GM21360 (cell line): ENCODE measurements at regions not wholly inside any gene's neighbourhood (a gene's known extent, or its start where the extent isn't known, plus 50 kb on each side); places are given as distances from the start of the nearest gene placed in this dataset.
"Not testable (repeated sequence)": the region's sequence is repeated elsewhere in the genome, so short reads cannot be mapped to it uniquely, and the experiment has no call there.

ENCODE experiments used
- ATAC-seq: cut with Tn5 transposase; IDR thresholded peaks from one replicate; pipeline ENCODE4 v1.9.1; 2021; ENCODE audit warnings: mild to moderate bottlenecking, moderate library complexity; ENCODE audit not compliant: unreplicated experiment

DNA sequence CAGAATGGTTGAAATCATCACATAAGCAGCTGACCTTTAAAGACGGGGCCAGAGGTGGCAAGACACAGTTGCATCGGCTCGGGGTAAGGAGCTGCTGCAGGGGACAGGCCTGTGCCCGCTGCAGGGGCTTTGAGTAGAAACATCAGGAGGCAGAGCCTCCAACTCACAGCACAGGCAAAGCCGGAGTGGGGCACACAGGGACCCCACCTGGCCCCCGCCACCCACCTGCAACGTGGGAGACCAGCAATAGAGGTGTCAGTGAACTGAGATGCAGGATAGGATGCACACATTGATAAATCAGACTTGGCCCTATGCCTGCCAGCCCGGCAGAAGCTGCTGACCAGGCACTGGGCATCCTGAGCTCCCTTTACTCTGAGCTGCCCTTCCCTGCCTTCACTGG, 257.2 kb downstream of the NPHP4 start:
- ATAC-seq: no peak

DNA sequence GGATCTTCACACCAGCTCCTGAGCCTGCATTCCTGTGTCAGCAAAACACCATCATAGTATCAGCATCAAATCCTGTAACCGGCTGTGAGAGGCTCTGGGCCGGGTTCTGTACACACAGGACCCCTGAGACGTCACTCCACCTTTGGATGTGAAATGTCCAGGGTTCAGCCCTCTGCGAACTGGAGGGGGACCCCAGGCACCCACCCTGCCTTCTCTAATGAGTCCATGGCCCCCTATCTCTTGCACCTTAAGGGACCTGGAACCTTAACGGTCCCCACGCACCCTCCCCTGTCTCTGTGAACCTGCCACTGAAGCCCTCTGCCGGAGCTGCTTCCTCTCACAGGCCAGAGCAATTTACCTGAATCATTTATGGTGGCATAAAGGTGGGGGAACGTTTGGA, 257.8 kb downstream of the NPHP4 start:
- no peak for ATAC-seq

GRCh38 chr1:5733596-5733995, 258.6 kb downstream of the NPHP4 start:
- ATAC-seq: no peak

- no peak for ATAC-seq
Observed at GRCh38 chr1:5731110-5731423, 261.2 kb downstream of the NPHP4 start.

- no peak for ATAC-seq
Observed at GRCh38 chr1:5730272-5731109, 261.7 kb downstream of the NPHP4 start.

DNA sequence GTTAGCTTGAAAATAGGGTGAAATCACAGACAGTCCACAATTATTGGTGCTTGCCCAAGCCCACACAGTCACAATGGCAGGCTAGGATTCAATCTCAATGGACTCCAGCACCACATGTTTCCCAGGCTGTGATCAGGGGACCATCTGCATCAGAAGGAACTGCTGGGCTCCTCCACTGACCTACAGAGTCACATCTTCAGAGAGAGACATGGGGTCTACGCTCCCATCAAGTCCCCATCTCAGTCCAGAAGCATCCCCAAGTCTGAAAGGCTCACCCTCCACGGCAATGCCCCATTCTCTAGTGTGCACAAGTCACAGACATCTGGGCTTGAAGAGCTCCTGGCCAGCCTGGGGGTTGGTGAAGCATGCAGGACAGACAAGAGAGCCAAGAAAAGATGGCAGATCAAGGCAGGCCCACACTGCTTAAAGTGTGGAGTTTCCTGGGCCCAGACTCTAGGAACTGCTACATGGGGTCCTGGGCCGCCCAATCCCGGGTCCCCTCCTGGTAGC, 262.5 kb downstream of the NPHP4 start:
- no peak for ATAC-seq

DNA sequence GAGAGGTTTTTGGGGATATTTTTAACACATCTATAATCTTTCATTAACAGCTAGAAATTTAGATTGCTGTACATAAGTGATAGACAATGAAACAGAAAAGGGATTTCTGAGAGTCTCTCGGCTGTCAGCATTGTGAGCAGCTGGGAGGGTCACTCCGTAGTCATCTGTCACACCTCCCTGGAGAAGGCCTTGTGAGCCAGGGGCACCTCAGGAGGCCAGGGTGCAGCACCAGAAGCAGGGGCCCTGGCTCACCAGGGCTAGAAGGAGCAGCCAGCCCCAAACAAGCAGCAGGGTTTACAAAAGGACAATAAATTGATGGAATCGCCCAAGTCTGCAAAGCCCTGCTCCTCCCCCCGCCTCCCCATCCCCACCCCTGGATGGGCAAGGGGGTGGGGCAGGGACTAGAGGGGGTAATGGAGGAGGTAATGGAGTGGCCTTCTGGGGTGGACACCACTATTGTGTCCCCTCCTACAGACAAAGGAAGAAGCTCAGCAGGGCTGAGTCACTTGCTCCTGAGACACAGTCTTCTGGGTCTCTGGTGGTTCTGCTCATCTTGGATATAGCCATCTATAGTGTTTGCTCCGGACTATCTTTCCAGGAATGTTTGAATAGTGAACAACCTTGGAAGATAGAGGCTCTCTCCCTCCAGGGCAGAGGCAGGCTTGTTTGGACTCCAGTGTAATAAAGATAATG, 263.4 kb downstream of the NPHP4 start:
- ATAC-seq: no peak

- ATAC-seq: no peak
Observed at GRCh38 chr1:5727871-5728643, 264.2 kb downstream of the NPHP4 start.

- no peak for ATAC-seq
Observed at GRCh38 chr1:5727191-5727590, 265.0 kb downstream of the NPHP4 start.

DNA sequence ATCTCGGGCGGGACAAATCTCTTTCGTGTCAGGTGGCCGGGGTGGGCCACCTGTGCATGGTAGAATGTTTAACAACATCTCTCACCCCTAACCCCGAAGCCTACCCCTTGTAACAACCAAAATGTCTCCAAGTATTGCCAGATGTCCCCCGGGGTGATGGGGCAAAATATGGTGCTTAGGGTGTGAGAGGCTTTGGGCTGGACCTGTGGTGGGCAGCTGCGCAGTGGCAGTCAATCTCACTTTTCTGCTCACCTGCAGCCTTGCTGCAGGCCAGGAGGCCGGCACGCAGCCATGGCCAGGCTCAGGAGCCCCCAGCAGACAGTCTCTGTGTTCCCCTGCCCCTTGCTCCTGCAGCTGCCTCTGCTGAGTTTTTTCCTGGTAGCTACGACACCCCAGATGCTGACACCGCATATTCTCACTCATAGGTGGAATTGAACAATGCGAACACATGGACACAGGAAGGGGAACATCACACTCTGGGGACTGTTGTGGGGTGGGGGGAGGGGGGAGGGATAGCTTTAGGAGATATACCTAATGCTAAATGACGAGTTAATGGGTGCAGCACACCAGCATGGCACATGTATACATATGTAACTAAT, 265.5 kb downstream of the NPHP4 start:
- ATAC-seq: not testable (repeated sequence)

DNA sequence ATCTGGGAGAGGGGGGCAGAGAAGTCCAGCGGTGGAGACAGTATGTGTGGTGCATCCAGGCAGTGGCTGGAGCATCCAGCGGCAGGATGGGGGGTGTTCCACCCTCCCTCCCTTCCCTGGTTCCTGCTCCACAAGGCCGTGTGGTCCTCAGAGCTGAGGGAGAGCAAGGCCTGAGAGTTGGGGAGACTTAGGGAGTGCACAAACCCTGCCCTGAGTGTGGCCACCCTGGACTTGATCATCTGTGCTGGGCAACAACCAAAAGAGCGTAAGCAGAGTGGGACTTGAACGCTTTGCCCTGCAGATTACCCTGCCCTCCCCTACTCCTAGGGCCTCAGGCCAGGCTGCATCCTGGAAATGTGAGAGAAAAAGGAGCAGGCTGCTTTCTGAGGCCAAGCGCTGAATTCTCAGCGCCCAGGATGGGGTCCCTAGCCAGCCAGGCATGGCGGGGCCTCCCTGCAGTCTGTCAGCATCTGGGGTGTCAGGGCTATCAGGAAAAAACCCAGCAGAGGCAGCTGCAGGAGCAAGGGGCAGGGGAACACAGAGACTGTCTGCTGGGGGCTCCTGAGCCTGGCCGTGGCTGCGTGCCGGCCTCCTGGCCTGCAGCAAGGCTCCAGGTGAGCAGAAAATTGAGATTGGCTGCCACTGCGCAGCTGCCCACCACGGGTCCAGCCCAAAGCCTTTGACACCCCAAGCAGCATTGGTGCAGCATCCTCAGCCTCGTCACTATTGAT, 266.2 kb downstream of the NPHP4 start:
- ATAC-seq: no peak

DNA sequence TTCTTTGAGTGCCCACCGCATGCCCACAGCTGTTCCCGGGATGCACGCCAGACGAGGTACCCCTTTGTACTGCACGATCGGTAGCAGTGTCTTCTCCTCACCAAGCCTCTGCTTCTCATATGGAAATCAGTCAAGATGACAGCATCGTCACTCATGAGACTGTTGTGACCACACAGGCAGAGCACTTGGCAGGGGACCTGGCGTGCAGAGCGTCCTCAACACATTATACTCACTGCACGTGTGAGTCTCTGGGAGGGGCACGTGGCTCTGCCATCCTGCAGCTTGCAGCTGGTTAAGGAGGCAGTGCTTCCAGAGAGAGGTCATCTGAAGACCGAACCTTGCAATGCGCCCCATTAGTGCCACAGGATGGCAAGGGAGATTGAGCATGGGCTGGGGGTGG, 266.8 kb downstream of the NPHP4 start:
- no peak for ATAC-seq

DNA sequence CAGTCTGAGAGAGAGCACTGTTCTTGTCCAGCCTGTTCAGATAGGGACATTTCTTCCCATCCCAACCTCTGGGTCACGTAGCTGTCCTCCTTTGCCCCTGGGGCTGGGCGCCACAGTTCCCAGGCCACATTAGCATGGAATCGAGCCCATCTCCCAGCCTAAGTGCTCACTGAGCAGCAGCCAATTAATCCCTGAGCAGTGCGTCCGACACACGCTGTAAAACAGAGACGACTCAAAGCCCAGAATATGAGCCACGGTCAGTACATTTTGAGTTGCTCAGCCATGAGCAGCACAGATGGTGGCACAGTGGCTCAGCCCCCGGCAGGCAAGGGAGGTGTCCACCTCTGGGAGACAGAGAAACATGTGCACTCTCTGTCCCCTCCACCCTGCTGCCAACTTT, 267.4 kb downstream of the NPHP4 start:
- ATAC-seq: no peak

- ATAC-seq: no peak
Observed at GRCh38 chr1:5722635-5723164, 269.5 kb downstream of the NPHP4 start.

GRCh38 chr1:5721634-5722215, 270.5 kb downstream of the NPHP4 start:
- ATAC-seq: no peak

DNA sequence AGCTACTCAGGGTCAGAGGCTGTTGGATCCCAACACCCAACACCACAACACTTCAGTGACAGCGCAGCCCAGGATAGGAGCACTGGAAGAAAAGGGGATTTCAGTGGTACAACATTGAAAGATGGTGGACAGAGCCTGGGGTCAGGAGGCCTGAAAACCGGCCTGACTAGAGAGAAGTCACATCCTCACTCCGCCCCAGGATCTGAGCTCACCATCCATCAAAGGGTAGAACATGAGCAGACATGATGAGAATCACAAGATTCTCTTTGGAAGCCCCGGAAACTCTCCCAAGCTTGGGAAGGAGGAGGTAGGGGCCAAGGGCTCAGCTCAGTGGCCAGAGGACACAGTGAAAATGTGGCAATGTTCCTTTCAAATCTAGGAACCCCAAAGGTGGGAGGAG, 271.3 kb downstream of the NPHP4 start:
- no peak for ATAC-seq

- ATAC-seq: no peak
Observed at GRCh38 chr1:5720484-5720883, 271.7 kb downstream of the NPHP4 start.

DNA sequence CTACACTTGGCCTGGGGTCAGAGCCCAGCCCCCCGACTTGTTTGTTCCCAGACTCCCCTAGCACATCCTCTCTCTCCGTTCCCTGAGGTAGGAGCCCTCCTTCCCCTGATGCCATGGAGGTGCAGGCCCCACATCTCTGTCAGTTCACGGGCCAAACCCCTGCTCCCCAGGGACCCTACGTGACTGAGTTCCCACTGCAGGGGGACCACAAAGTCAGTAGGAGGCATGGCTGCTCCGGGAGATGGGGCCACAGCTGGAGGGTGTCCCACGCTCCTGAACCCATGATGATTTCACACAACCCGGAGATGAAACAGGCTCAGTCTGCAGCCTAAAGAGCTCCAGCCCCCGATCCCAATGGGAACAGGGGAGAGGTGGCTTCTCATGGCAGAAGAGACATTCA, 272.2 kb downstream of the NPHP4 start:
- ATAC-seq: no peak

DNA sequence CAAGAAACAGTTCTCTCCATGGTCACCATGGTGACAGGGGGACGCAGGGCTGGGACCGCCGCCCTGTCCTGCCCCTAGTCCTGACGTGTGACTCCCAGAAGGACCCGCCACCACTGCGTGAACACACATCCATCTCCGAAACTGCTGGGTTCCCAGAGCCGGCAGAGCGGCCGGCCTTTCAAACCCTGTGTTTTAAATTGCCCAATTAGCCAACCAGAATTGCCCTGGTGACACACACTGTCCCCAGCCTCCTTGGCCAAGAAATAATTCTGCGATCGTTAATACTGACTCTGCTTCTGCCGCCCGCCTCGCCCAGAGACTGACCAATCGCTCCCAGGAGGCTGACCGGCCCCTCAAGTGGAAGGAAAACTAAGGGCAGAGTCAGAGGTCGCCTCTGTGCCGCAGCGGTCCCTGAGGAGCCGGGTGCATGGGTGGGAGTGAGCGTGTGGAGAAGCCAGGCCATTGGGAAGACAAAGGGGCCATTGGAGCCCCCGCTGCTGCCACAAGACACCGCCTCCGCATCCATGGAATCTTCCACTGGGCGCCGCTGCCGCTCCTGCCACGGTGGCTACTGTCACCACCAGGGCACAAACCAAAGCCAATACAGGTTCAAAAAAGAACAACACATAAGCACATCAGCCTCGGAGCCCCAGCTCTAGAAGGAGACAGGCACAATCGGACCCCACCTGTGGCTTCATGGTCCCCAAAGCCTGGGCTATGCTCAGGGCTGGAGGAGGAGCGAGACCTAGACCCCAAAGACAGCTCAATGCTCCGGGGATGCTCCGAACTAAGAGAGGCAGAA, 273.2 kb downstream of the NPHP4 start:
- no peak for ATAC-seq
